Right atrium auricular region (tissue), 2 donors: ENCODE measurements at regions not wholly inside any gene's neighbourhood (a gene's known extent, or its start where the extent isn't known, plus 50 kb on each side); places are given as distances from the start of the nearest gene placed in this dataset.

Source experiments
- DNase-seq: peaks from one replicate; pipeline ENCODE4 v3.0.0-alpha.2; 2019; ENCODE audit warnings: low spot score
- H3K27ac ChIP-seq, 2 donors: fragments of 200-600 bp; sonication (generic); 1 replicate in 1 of 2; 2 replicates in 1 of 2; pipeline ENCODE4 v1.5.1; 2016 to 2019
- H3K27me3 ChIP-seq, 2 donors: fragments of 200-600 bp; sonication (generic); one replicate each; pipeline versions ENCODE4 v1.5.1 to v1.6.0; 2017 to 2019
- H3K36me3 ChIP-seq: fragments of 200-600 bp; sonication (generic); one replicate; pipeline ENCODE4 v1.5.1; 2016
- H3K4me1 ChIP-seq, 2 donors: fragments of 200-600 bp; sonication (generic); one replicate each; pipeline versions ENCODE4 v1.5.1 to v1.6.0; 2017 to 2019
- H3K4me3 ChIP-seq, 2 donors: fragments of 200-600 bp; sonication (generic); 1 replicate in 1 of 2; 2 replicates in 1 of 2; pipeline ENCODE4 v1.5.1; 2017 to 2019; ENCODE audit warnings: mild to moderate bottlenecking in 1 of 2, moderate library complexity in 1 of 2
- H3K9me3 ChIP-seq, 2 donors: fragments of 200-600 bp; sonication (generic); one replicate each; pipeline ENCODE4 v1.5.1; 2019
- CTCF ChIP-seq, 2 donors: fragments of 200-600 bp; sonication (generic); IDR thresholded peaks; one replicate each; pipeline ENCODE4 v1.5.1; 2019; ENCODE audit warnings: antibody characterized with exemption in 2 of 2

DNA sequence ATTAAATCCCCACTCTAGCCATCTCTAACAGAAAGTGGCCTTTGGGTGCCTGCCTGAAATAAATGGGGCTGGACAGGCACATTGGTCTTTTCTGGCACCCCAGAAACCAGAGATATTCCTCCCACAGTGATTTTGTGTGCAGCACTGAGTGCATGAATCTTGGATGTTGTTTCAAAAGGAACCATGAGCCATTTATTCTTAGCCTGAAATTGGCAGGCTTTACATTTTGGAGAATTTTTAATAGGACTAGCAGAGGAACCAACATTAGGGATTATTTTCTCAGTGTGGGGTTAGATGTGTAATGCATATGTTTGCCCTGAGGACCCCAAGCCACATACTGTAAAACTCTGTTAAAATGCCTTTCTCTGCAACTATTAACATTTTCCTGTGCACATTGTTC lies 451.3 kb downstream of the NFIB start:
- no peak for DNase-seq
- peak overlapping the region in 1 of 2 donors; percentile 9 for H3K27ac ChIP-seq

GRCh38 chr9:13860946-13861640 lies 452.8 kb downstream of the NFIB start:
- Histone ChIP-seq H3K9me3 (no peaks in the 10 kb centered on the region), H3K4me3 (no peak overlapping the region), H3K4me1 (peaks cover 0 to 21% of the 10 kb centered on the region in 2 donors), H3K27ac (peak overlapping the region in 1 of 2 donors; percentile 9), H3K36me3 (no peaks in the 10 kb centered on the region), H3K27me3 (no peaks in the 10 kb centered on the region)
- no peak for TF ChIP-seq CTCF (IDR thresholded peaks at IDR 0.05)
- DNase-seq: no peak

More for the DNA sequence above, 451.3 kb downstream of the NFIB start:
- Histone ChIP-seq H3K36me3 (no peaks in the 10 kb centered on the region), H3K4me1 (peaks cover 0 to 21% of the 10 kb centered on the region in 2 donors), H3K9me3 (no peaks in the 10 kb centered on the region), H3K4me3 (no peak overlapping the region), H3K27me3 (no peaks in the 10 kb centered on the region)
- no peak for TF ChIP-seq CTCF (IDR thresholded peaks at IDR 0.05)

- peak overlapping the region in 1 of 2 donors; percentile 42 for H3K27ac ChIP-seq
- no peak for TF ChIP-seq CTCF (IDR thresholded peaks at IDR 0.05)
- no peaks in the 10 kb centered on the region for H3K36me3 ChIP-seq
- DNase-seq: no peak
- no peaks in the 10 kb centered on the region for H3K9me3 ChIP-seq
- H3K27me3 ChIP-seq: no peaks in the 10 kb centered on the region
- H3K4me3 ChIP-seq: no peak overlapping the region
- peaks cover 0 to 21% of the 10 kb centered on the region in 2 donors for H3K4me1 ChIP-seq
Observed at GRCh38 chr9:13860019-13860418, 453.9 kb downstream of the NFIB start.

DNA sequence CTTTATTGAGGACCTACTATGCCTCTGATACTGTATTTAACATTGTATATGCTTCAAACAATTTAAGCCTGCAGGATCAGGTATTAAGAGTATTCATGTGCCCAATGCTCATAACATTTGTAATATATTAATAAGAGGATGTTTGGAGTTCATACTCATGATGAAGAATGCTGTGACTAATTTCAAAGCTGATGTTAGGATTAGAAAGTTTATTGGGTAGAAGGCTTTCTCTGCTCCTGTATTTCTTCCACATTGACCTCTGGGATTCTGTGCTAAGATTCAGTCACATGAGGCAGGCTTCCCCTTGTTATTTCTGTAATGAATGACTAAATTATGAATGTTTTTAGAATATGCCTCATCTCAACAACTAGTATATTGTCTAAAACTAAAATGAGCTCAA lies 456.4 kb downstream of the NFIB start:
- Histone ChIP-seq H3K27me3 (no peaks in the 10 kb centered on the region), H3K4me3 (no peak overlapping the region), H3K27ac (no peak overlapping the region), H3K36me3 (no peaks in the 10 kb centered on the region), H3K4me1 (peaks cover 0 to 4% of the 10 kb centered on the region in 2 donors), H3K9me3 (no peaks in the 10 kb centered on the region)
- TF ChIP-seq CTCF (IDR thresholded peaks at IDR 0.05): no peak
- DNase-seq: no peak

DNA sequence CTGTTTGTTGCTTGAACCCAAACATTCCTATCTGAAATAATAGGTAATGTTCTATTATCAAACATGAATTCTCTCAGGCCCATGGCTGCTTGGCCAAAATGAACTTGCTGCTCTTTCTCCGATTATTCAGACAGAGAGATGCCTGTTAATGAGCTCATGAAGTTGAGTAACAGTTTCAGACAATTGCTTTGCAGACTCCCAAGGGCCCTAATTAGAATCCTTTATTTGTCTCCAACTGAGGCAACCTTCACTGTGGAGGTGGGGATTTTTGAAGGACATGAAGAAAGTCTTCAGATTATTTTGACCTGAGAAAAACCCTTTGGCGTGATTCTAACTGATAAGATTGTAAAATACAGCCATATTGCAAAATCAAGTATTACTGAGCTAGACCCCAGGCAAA lies 466.7 kb downstream of the NFIB start:
- Histone ChIP-seq H3K4me1 (no peaks in the 10 kb centered on the region), H3K9me3 (peaks cover 0 to 6% of the 10 kb centered on the region in 2 donors), H3K36me3 (no peaks in the 10 kb centered on the region), H3K27ac (no peak overlapping the region), H3K4me3 (no peak overlapping the region), H3K27me3 (no peaks in the 10 kb centered on the region)
- TF ChIP-seq CTCF (IDR thresholded peaks at IDR 0.05): no peak
- DNase-seq: no peak

- H3K27me3 ChIP-seq: no peaks in the 10 kb centered on the region
- no peaks in the 10 kb centered on the region for H3K4me1 ChIP-seq
- no peak overlapping the region for H3K4me3 ChIP-seq
- H3K9me3 ChIP-seq: peaks cover 0 to 6% of the 10 kb centered on the region in 2 donors
- TF ChIP-seq CTCF (IDR thresholded peaks at IDR 0.05): no peak
- no peaks in the 10 kb centered on the region for H3K36me3 ChIP-seq
- H3K27ac ChIP-seq: no peak overlapping the region
- no peak for DNase-seq
Observed at GRCh38 chr9:13845460-13845859, 468.5 kb downstream of the NFIB start.
